PC-9 (cell line): ENCODE measurements at regions not wholly inside any gene's neighbourhood (a gene's known extent, or its start where the extent isn't known, plus 50 kb on each side); places are given as distances from the start of the nearest gene placed in this dataset.
"Not testable (repeated sequence)": the region's sequence is repeated elsewhere in the genome, so short reads cannot be mapped to it uniquely, and the experiment has no call there.

Experiments used
- BruUV-seq: library from RNA; stranded (reverse); fragments of 400-500 nt; replicated peaks from 2 replicates; lab custom pipeline; 2021; lab: Mats Ljungman, UMichigan
- CTCF ChIA-PET: fragments of 300-600 bp; sonication (Branson Sonifier 250); formaldehyde crosslinking; loops from one replicate; lab custom pipeline; 2022; ENCODE audit warnings: antibody characterized with exemption; lab: Charles Lee
- POLR2A ChIA-PET: fragments of 300-600 bp; sonication (Branson Sonifier 250); formaldehyde crosslinking; loops from one replicate; lab custom pipeline; 2022; ENCODE audit warnings: antibody characterized with exemption; ENCODE audit not compliant: unreplicated experiment; lab: Charles Lee
- DNase-seq, 2 experiments: peaks; one replicate each; pipeline versions ENCODE4 v3.0.0 to v3.0.0-alpha.2; 2015 to 2022; ENCODE audit warnings: mixed read lengths in 1 of 2
- H2AFZ ChIP-seq: fragments of 200-600 bp; sonication (generic); 2 replicates; pipeline ENCODE4 v1.8.1; 2017; ENCODE audit warnings: antibody characterized with exemption
- H3F3A ChIP-seq: fragments of 200-600 bp; sonication (generic); 2 replicates; pipeline ENCODE4 v1.8.1; 2017; ENCODE audit warnings: antibody characterized with exemption, mild to moderate bottlenecking, low read depth; ENCODE audit not compliant: insufficient read depth
- H3K27ac ChIP-seq: fragments of 200-600 bp; sonication (generic); 2 replicates; pipeline ENCODE4 v1.6.1; 2016; ENCODE audit warnings: mixed run types
- H3K27me3 ChIP-seq: fragments of 200-600 bp; sonication (generic); 2 replicates; pipeline ENCODE4 v1.6.1; 2016; ENCODE audit warnings: low read depth, mixed run types; ENCODE audit not compliant: insufficient read depth
- H3K36me3 ChIP-seq: fragments of 200-600 bp; sonication (generic); 2 replicates; pipeline ENCODE4 v1.6.1; 2016; ENCODE audit warnings: low read depth, mixed run types
- H3K4me1 ChIP-seq: fragments of 200-600 bp; sonication (generic); replicated peaks from 2 replicates; pipeline ENCODE4 v1.6.1; 2016; ENCODE audit warnings: mixed run types; ENCODE audit not compliant: insufficient read depth
- H3K4me2 ChIP-seq: fragments of 200-600 bp; sonication (generic); 2 replicates; pipeline ENCODE4 v1.6.1; 2017; ENCODE audit warnings: mixed run types
- H3K4me3 ChIP-seq: fragments of 200-600 bp; sonication (generic); 2 replicates; pipeline ENCODE4 v1.6.1; 2016; ENCODE audit warnings: mixed run types
- H3K79me2 ChIP-seq: fragments of 200-600 bp; sonication (generic); 2 replicates; pipeline ENCODE4 v1.6.1; 2017; ENCODE audit warnings: low read depth, mixed run types
- H3K9me2 ChIP-seq: fragments of 200-600 bp; sonication (generic); 2 replicates; pipeline ENCODE4 v1.8.1; 2017; ENCODE audit warnings: mild to moderate bottlenecking; ENCODE audit not compliant: insufficient read depth
- H3K9me3 ChIP-seq: fragments of 200-600 bp; sonication (generic); 2 replicates; pipeline ENCODE4 v1.8.1; 2016; ENCODE audit warnings: low read depth; ENCODE audit not compliant: insufficient read depth
- H4K20me1 ChIP-seq: fragments of 200-600 bp; sonication (generic); 2 replicates; pipeline ENCODE4 v1.8.1; 2017; ENCODE audit not compliant: insufficient read depth
- EZH2 ChIP-seq: fragments of 200-600 bp; sonication (generic); IDR thresholded peaks from 2 replicates; pipeline ENCODE4 v1.8.0; 2017; ENCODE audit warnings: antibody characterized with exemption, low read depth
- intact Hi-C: fragments of 100-400 bp; cut with micrococcal nuclease; formaldehyde crosslinking; loops from one replicate; pipeline ENCODE4 v1.10.0; 2022; ENCODE audit not compliant: unreplicated experiment
- TF ChIP-seq, protein P1 (sequence below): fragments of 200-600 bp; sonication (generic); conservative IDR thresholded peaks from 2 replicates; pipeline ENCODE4 v1.6.1; 2017; ENCODE audit warnings: mixed run types, antibody characterized with exemption, mild to moderate bottlenecking, moderate library complexity

- Histone ChIP-seq H3K27ac (no peak overlapping the region), H3K79me2 (no peaks in the 10 kb centered on the region), H3K9me2 (no peaks in the 10 kb centered on the region), H2AFZ (no peak overlapping the region), H3K4me1 (no peaks in the 10 kb centered on the region), H3K9me3 (no peaks in the 10 kb centered on the region), H3K36me3 (no peaks in the 10 kb centered on the region), H3F3A (no peaks in the 10 kb centered on the region), H3K4me2 (no peak overlapping the region), H3K27me3 (peaks cover 86% of the 10 kb centered on the region), H3K4me3 (no peak overlapping the region), H4K20me1 (no peaks in the 10 kb centered on the region)
- intact Hi-C loops = no loop called here
- ChIA-PET POLR2A (no interaction called here), CTCF (no interaction called here)
- no TSS peak for BruUV-seq
- TF ChIP-seq EZH2 = no peak
- TF ChIP-seq, protein P1, sequence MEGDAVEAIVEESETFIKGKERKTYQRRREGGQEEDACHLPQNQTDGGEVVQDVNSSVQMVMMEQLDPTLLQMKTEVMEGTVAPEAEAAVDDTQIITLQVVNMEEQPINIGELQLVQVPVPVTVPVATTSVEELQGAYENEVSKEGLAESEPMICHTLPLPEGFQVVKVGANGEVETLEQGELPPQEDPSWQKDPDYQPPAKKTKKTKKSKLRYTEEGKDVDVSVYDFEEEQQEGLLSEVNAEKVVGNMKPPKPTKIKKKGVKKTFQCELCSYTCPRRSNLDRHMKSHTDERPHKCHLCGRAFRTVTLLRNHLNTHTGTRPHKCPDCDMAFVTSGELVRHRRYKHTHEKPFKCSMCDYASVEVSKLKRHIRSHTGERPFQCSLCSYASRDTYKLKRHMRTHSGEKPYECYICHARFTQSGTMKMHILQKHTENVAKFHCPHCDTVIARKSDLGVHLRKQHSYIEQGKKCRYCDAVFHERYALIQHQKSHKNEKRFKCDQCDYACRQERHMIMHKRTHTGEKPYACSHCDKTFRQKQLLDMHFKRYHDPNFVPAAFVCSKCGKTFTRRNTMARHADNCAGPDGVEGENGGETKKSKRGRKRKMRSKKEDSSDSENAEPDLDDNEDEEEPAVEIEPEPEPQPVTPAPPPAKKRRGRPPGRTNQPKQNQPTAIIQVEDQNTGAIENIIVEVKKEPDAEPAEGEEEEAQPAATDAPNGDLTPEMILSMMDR = no peak
- DNase-seq = no peak
These were observed 84.0 kb upstream of the PPP2R3B start for GRCh38 chrX:470686-471085.

GRCh38 chrX:471281-471680, 84.6 kb upstream of the PPP2R3B start:
- H3K79me2 ChIP-seq = no peaks in the 10 kb centered on the region
- H3K4me3 ChIP-seq = no peak overlapping the region
- DNase-seq = no peak
- H3K4me1 ChIP-seq = no peaks in the 10 kb centered on the region
- H3K27ac ChIP-seq = no peak overlapping the region
- H3K4me2 ChIP-seq = no peak overlapping the region
- H3F3A ChIP-seq = no peaks in the 10 kb centered on the region
- ChIA-PET POLR2A (no interaction called here), CTCF (no interaction called here)
- TF ChIP-seq, protein P1 = no peak
- no peak for TF ChIP-seq EZH2
- H3K9me2 ChIP-seq = no peaks in the 10 kb centered on the region
- H3K27me3 ChIP-seq = peaks cover 86% of the 10 kb centered on the region
- intact Hi-C loops = no loop called here
- H4K20me1 ChIP-seq = no peaks in the 10 kb centered on the region
- BruUV-seq = no TSS peak
- no peaks in the 10 kb centered on the region for H3K9me3 ChIP-seq
- no peak overlapping the region for H2AFZ ChIP-seq
- no peaks in the 10 kb centered on the region for H3K36me3 ChIP-seq

DNA sequence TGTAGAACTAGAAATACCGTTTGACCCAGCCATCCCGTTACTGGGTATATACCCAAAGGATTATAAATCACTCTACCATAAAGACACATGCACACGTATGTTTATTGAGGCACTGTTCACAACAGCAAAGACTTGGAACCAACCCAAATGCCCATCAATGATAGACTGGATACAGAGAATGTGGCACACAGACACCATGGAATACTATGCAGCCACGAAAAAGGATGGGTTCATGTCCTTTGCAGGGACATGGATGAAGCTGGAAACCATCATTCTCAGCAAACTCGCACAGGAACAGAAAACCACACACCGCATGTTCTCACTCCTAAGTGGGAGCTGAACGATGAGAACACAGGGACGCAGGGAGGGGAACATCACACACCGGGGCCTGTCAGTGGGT, 85.6 kb upstream of the PPP2R3B start:
- H3K79me2 ChIP-seq, DNase-seq, H3K36me3 ChIP-seq, H2AFZ ChIP-seq, intact Hi-C loops, H3F3A ChIP-seq, BruUV-seq, H3K4me1 ChIP-seq, H3K9me3 ChIP-seq, CTCF ChIA-PET, POLR2A ChIA-PET, H3K9me2 ChIP-seq, H3K4me3 ChIP-seq, H4K20me1 ChIP-seq, H3K27ac ChIP-seq, H3K4me2 ChIP-seq: not testable (repeated sequence)
- peaks cover 86% of the 10 kb centered on the region for H3K27me3 ChIP-seq
